GM12878 (cell line): ENCODE measurements at regions not wholly inside any gene's neighbourhood (a gene's known extent, or its start where the extent isn't known, plus 50 kb on each side); places are given as distances from the start of the nearest gene placed in this dataset.

Experiments
- ATAC-seq: fragments of 200-7000 bp; cut with Tn5 transposase; 3 replicates; pipeline ENCODE4 v1.9.1; 2020; ENCODE audit warnings: mild to moderate bottlenecking, moderate library complexity
- BruUV-seq: library from RNA; stranded (reverse); fragments of 400-500 nt; replicated peaks from 2 replicates; lab custom pipeline; 2021; lab: Mats Ljungman, UMichigan
- CTCF ChIA-PET: fragments of 300-600 bp; sonication (Branson Sonifier 250); formaldehyde crosslinking; extraction: SDS; loops from one replicate; lab custom pipeline; 2021; ENCODE audit warnings: inconsistent platforms; lab: Yijun Ruan, JAX
- POLR2A ChIA-PET: fragments of 350-600 bp; formaldehyde crosslinking; extraction: SDS; loops from one replicate; lab custom pipeline; 2021; ENCODE audit warnings: inconsistent platforms; lab: Charles Lee
- RAD21 ChIA-PET: fragments of 300-600 bp; sonication (Branson Sonifier 250); formaldehyde crosslinking; loops from one replicate; lab custom pipeline; 2023; ENCODE audit warnings: antibody characterized with exemption; ENCODE audit not compliant: unreplicated experiment; lab: Charles Lee
- SMC1A ChIA-PET: fragments of 300-600 bp; sonication (Branson Sonifier 250); formaldehyde crosslinking; loops from one replicate; lab custom pipeline; 2023; ENCODE audit not compliant: unreplicated experiment, uncharacterized antibody; lab: Charles Lee
- DNase-seq: peaks from one replicate; pipeline ENCODE4 v3.0.0-alpha.2; 2011; ENCODE audit warnings: low read depth, low spot score
- FAIRE-seq: peaks from 3 replicates; lab custom pipeline; 2011; peaks lifted over from hg19 to GRCh38; lab: Jason Lieb, UNC
- H2AFZ ChIP-seq: 2 replicates; pipeline ENCODE4 v1.6.0; 2011; ENCODE audit warnings: low read depth, low read length, control low read depth; ENCODE audit not compliant: control insufficient read depth
- H3K27ac ChIP-seq: 2 replicates; pipeline ENCODE4 v1.5.1; 2011; ENCODE audit warnings: control low read depth; ENCODE audit not compliant: control insufficient read depth, insufficient read depth
- H3K27me3 ChIP-seq, 2 experiments: replicated peaks in 1 of 2; 2 replicates each; pipeline versions ENCODE4 v1.6.0 to v1.6.1; 2011; ENCODE audit warnings: low read length in 1 of 2; ENCODE audit not compliant: control insufficient read depth in 2 of 2, insufficient read depth in 2 of 2
- H3K36me3 ChIP-seq, 2 experiments: 2 replicates each; pipeline ENCODE4 v1.5.1; 2011; ENCODE audit warnings: low read length in 1 of 2; ENCODE audit not compliant: control insufficient read depth in 2 of 2, insufficient read depth in 2 of 2
- H3K4me1 ChIP-seq: 2 replicates; pipeline ENCODE4 v1.6.1; 2011; ENCODE audit warnings: mild to moderate bottlenecking, low read length, moderate library complexity, mixed read lengths; ENCODE audit not compliant: control insufficient read depth, insufficient read depth
- H3K4me2 ChIP-seq: 2 replicates; pipeline ENCODE4 v1.6.0; 2011; ENCODE audit warnings: control low read depth; ENCODE audit not compliant: control insufficient read depth, insufficient read depth
- H3K4me3 ChIP-seq: fragments of 200-600 bp; sonication (generic); 2 replicates; pipeline ENCODE4 v1.5.1; 2016
- H3K79me2 ChIP-seq: 2 replicates; pipeline ENCODE4 v1.6.0; 2011; ENCODE audit warnings: low read length; ENCODE audit not compliant: control insufficient read depth, insufficient read depth
- H3K9ac ChIP-seq: 2 replicates; pipeline ENCODE4 v1.8.0; 2011; ENCODE audit warnings: low read length, control low read depth, mixed read lengths; ENCODE audit not compliant: control insufficient read depth, insufficient read depth
- H3K9me3 ChIP-seq: replicated peaks from 3 replicates; pipeline ENCODE4 v1.5.1; 2011; ENCODE audit warnings: mild to moderate bottlenecking, low read length; ENCODE audit not compliant: control insufficient read depth, insufficient read depth
- H4K20me1 ChIP-seq: 2 replicates; pipeline ENCODE4 v1.6.0; 2011; ENCODE audit not compliant: control insufficient read depth, insufficient read depth
- ATF7 ChIP-seq: fragments of 450-650 bp; IDR thresholded peaks from 2 replicates; pipeline ENCODE4 v1.6.1; 2016; ENCODE audit warnings: low read depth, mild to moderate bottlenecking
- SMAD1 ChIP-seq: fragments of 450-650 bp; IDR thresholded peaks from 2 replicates; pipeline ENCODE4 v1.6.1; 2018; ENCODE audit warnings: mild to moderate bottlenecking, low read depth; ENCODE audit not compliant: partially characterized antibody
- SRF ChIP-seq, 2 experiments: IDR thresholded peaks; 2 replicates each; pipeline ENCODE4 v1.6.1; 2011; ENCODE audit warnings: low read depth in 2 of 2, low read length in 2 of 2, mild to moderate bottlenecking in 1 of 2, moderate library complexity in 1 of 2
- TCF3 ChIP-seq: IDR thresholded peaks from 2 replicates; pipeline ENCODE4 v1.6.1; 2012; ENCODE audit warnings: low read depth, mild to moderate bottlenecking, low read length, borderline replicate concordance; ENCODE audit not compliant: insufficient read depth
- YY1 ChIP-seq: IDR thresholded peaks from 2 replicates; pipeline ENCODE4 v1.6.1; 2011; ENCODE audit warnings: low read depth, mild to moderate bottlenecking, low read length
- ZNF207 ChIP-seq: fragments of 450-650 bp; IDR thresholded peaks from 2 replicates; pipeline ENCODE4 v1.6.1; 2014; ENCODE audit warnings: antibody characterized with exemption, mild to moderate bottlenecking, borderline replicate concordance
- ZZZ3 ChIP-seq: IDR thresholded peaks from 2 replicates; pipeline ENCODE4 v1.6.1; 2011; ENCODE audit warnings: low read depth; ENCODE audit not compliant: control insufficient read depth, insufficient read length
- WGBS: methylation state at CpG from one replicate; pipeline ENCODE4 v1.1.6; 2016; ENCODE audit warnings: low lambda C conversion rate; ENCODE audit not compliant: insufficient replicate concordance, insufficient coverage; ENCODE audit errors: missing lambda C conversion rate; 5-methylcytosine and 5-hydroxymethylcytosine counted together
- in situ Hi-C: fragments of 300-500 bp; cut with MboI; formaldehyde crosslinking; loops from 9 replicates; pipeline ENCODE4 v1.14.3; 2018; ENCODE audit warnings: mixed read lengths
- intact Hi-C: fragments of 100-400 bp; cut with micrococcal nuclease; formaldehyde crosslinking; loops from one replicate; pipeline ENCODE4 v1.14.2; 2022; ENCODE audit not compliant: unreplicated experiment
- TF ChIP-seq, protein P1 (sequence below): fragments of 450-650 bp; IDR thresholded peaks from 2 replicates; pipeline ENCODE4 v1.6.1; 2016; ENCODE audit warnings: mild to moderate bottlenecking, moderate library complexity, borderline replicate concordance

DNA sequence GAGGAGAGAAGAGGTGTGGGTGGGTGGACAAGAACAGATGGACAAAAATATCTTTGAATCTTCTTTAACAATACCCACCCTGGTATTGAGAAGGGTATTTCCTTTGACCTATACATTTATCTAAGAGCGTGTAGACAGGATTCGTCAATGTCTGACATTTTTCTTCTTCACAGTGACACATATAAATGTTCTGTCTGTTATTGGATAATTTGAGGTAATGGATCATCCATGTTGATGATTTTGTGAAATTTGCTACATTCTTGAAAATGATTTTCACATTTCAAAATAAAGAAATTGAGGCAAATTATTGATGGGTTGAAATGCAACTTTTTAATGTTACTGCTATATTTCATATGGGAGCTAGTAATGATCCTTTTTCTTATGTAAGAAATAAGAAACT, 770.7 kb upstream of the EPHA7 start (continued):
- TF ChIP-seq TCF3 = no peak
- TF ChIP-seq, protein P1, sequence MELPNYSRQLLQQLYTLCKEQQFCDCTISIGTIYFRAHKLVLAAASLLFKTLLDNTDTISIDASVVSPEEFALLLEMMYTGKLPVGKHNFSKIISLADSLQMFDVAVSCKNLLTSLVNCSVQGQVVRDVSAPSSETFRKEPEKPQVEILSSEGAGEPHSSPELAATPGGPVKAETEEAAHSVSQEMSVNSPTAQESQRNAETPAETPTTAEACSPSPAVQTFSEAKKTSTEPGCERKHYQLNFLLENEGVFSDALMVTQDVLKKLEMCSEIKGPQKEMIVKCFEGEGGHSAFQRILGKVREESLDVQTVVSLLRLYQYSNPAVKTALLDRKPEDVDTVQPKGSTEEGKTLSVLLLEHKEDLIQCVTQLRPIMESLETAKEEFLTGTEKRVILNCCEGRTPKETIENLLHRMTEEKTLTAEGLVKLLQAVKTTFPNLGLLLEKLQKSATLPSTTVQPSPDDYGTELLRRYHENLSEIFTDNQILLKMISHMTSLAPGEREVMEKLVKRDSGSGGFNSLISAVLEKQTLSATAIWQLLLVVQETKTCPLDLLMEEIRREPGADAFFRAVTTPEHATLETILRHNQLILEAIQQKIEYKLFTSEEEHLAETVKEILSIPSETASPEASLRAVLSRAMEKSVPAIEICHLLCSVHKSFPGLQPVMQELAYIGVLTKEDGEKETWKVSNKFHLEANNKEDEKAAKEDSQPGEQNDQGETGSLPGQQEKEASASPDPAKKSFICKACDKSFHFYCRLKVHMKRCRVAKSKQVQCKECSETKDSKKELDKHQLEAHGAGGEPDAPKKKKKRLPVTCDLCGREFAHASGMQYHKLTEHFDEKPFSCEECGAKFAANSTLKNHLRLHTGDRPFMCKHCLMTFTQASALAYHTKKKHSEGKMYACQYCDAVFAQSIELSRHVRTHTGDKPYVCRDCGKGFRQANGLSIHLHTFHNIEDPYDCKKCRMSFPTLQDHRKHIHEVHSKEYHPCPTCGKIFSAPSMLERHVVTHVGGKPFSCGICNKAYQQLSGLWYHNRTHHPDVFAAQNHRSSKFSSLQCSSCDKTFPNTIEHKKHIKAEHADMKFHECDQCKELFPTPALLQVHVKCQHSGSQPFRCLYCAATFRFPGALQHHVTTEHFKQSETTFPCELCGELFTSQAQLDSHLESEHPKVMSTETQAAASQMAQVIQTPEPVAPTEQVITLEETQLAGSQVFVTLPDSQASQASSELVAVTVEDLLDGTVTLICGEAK = no peak

DNA sequence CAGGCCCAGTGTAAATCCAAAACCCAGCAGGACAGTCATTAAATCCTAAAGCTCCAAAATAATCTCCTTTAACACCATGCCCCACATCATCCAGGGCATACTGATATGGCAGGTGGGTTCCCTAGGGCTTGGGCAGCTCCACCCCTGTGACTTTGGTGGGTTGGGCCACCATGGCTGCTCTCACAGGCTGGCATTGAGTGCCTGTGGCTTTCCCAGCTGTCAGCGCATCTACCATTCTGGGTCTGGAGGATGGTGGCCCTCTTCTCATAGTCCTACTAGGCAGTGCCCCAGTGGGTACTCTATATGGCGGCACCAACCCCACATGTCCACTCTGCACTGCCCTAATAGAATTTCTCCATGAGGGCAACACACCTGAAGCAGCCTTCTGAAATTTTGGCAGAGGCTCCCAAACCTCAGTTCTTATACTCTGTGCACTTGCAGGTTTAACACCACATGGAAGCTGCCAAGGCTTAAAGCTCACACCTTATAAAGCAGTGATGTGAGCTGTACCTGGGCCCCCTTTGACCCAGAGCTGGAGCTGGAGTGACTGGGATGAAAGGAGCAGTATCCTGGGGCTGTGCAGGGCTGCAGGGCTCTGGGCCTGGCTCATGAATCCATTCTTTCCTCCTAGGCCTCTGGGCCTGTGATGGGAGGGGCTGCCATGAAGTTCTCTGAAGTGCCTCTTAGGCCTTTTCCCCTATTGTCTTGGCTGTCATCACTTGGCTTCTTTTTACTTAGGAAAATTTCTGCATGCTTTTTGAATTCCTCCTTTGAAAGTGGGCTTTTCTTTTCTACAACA, 765.5 kb upstream of the EPHA7 start:
- H3K79me2 ChIP-seq = no peaks in the 10 kb centered on the region
- no peak overlapping the region for H3K9ac ChIP-seq
- no peak overlapping the region for H3K4me2 ChIP-seq
- TF ChIP-seq YY1 = no peak
- no peak for TF ChIP-seq ZNF207
- TF ChIP-seq ZZZ3 = no peak
- no peak for TF ChIP-seq SMAD1
- TF ChIP-seq ATF7 = no peak
- TF ChIP-seq SRF (IDR thresholded peaks at IDR 0.05; ENCODE audit: low read depth in 2 of 2, low read length in 2 of 2) = no peak
- TF ChIP-seq, all 136 proteins: peak for 0
- H3K4me1 ChIP-seq = no peaks in the 10 kb centered on the region
- DNase-seq (no peak), ATAC-seq (no peak), FAIRE-seq (no peak)
- intact Hi-C loops (no loop called here), in situ Hi-C loops (no loop called here)
- H3K4me3 ChIP-seq = no peak overlapping the region
- 16% methylated on average over 2 of the region's 2 CpGs for WGBS
- ChIA-PET CTCF (no interaction called here), SMC1A (no interaction called here), POLR2A (no interaction called here), RAD21 (no interaction called here)
- BruUV-seq = no TSS peak
- H3K27ac ChIP-seq = no peak overlapping the region
- H4K20me1 ChIP-seq = no peaks in the 10 kb centered on the region
- H3K36me3 ChIP-seq = no peaks in the 10 kb centered on the region
- H2AFZ ChIP-seq = no peak overlapping the region
- H3K27me3 ChIP-seq = no peaks in the 10 kb centered on the region
- no peaks in the 10 kb centered on the region for H3K9me3 ChIP-seq
